ENCODE measurements at regions not wholly inside any gene's neighbourhood (a gene's known extent, or its start where the extent isn't known, plus 50 kb on each side); places are given as distances from the start of the nearest gene placed in this dataset.

- Histone ChIP-seq H3K4me1 (no peaks in the 10 kb centered on the region), H3K9ac (ENCODE audit: low read depth in 2 of 2, low read length in 2 of 2) (no peak overlapping the region), H3K27me3 (no peaks in the 10 kb centered on the region), H3K27ac (no peak overlapping the region), H3K4me3 (no peak overlapping the region), H3K9me3 (no peaks in the 10 kb centered on the region), H3K36me3 (no peaks in the 10 kb centered on the region)
- intact Hi-C loops (cut with DNase I): no loop called here
- TF ChIP-seq, protein P1, sequence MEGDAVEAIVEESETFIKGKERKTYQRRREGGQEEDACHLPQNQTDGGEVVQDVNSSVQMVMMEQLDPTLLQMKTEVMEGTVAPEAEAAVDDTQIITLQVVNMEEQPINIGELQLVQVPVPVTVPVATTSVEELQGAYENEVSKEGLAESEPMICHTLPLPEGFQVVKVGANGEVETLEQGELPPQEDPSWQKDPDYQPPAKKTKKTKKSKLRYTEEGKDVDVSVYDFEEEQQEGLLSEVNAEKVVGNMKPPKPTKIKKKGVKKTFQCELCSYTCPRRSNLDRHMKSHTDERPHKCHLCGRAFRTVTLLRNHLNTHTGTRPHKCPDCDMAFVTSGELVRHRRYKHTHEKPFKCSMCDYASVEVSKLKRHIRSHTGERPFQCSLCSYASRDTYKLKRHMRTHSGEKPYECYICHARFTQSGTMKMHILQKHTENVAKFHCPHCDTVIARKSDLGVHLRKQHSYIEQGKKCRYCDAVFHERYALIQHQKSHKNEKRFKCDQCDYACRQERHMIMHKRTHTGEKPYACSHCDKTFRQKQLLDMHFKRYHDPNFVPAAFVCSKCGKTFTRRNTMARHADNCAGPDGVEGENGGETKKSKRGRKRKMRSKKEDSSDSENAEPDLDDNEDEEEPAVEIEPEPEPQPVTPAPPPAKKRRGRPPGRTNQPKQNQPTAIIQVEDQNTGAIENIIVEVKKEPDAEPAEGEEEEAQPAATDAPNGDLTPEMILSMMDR (IDR thresholded peaks at IDR 0.05): no peak
- no peak for DNase-seq
Measured at GRCh38 chr6:55034752-55035151, 139.6 kb upstream of the HCRTR2 start.

DNA sequence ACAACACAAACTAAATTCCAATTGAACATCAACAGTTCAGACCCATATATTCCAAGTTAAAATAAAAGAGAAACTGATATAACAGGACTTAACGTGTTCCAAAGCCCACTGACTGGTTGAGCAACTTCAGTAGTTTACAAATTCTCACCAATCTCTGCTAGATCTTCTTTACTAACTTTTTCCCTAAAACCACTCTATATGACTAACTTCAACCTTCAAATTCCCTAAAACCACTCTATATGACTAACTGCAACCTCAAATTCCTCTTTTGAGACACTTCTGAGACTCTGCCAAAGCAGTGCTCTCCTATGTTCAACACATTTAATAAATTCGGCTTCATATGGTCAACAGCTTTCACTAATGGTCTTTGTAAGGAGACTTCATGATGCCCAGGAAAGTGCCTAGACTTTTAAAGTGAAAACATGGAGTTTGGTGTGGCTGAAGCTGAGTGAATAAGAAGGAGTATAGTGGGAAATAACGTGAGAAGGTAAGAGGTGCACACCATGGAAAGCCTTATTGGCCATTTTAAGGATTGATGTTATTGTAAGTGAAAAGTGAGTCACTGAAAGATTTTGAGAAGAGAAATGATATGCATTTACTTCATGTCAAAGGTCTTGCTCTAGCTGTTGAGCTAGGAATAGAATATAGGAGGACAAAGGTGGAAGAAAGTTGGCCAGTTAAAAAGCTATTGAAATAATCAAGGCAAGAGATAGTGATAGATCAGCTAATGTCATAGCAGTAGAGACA lies 134.0 kb upstream of the HCRTR2 start:
- Histone ChIP-seq H3K9me3 (no peaks in the 10 kb centered on the region), H3K9ac (ENCODE audit: low read depth in 2 of 2, low read length in 2 of 2) (no peak overlapping the region), H3K36me3 (no peaks in the 10 kb centered on the region), H3K4me3 (no peak overlapping the region), H3K4me1 (no peaks in the 10 kb centered on the region), H3K27ac (no peak overlapping the region), H3K27me3 (no peaks in the 10 kb centered on the region)
- DNase-seq: no peak
- intact Hi-C loops (cut with DNase I): no loop called here
- TF ChIP-seq, protein P1 (IDR thresholded peaks at IDR 0.05): no peak

DNA sequence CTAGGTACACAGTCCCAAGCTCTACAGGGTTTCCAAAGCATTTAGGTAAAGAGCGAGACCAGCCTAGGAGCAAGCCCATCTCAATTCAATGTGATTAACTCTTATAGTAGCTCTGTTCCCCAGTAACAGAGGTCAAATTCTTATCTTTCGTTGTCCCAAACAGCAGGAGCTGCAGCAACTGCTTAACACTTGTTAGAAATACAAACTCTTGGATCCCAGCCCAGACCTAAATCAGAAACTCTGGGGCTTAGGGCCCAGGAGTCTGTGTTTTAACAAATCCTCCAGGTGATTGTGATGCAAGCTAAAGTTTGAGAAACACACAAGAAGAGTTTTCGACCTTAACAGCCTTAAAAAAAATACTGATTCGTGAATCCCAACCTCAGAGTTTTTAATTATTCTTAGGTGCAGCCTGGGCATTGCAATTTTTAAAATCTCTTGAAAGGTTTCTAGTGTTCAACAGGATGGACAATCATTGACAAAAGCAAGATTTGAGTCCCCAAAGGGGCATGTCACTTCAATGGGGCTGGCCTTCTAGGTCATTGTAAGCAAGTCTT lies 127.4 kb upstream of the HCRTR2 start:
- Histone ChIP-seq H3K9ac (ENCODE audit: low read depth in 2 of 2, low read length in 2 of 2) (no peak overlapping the region), H3K4me1 (no peaks in the 10 kb centered on the region), H3K36me3 (no peaks in the 10 kb centered on the region), H3K4me3 (no peak overlapping the region), H3K27ac (no peak overlapping the region), H3K9me3 (no peaks in the 10 kb centered on the region), H3K27me3 (no peaks in the 10 kb centered on the region)
- TF ChIP-seq, protein P1 (IDR thresholded peaks at IDR 0.05): no peak
- intact Hi-C loops (cut with DNase I): no loop called here
- no peak for DNase-seq

GRCh38 chr6:55047451-55048044 lies 126.8 kb upstream of the HCRTR2 start:
- no peak overlapping the region for H3K4me3 ChIP-seq
- no peak overlapping the region for H3K9ac ChIP-seq (ENCODE audit: low read depth in 2 of 2, low read length in 2 of 2)
- intact Hi-C loops (cut with DNase I): no loop called here
- no peaks in the 10 kb centered on the region for H3K27me3 ChIP-seq
- no peak for DNase-seq
- no peaks in the 10 kb centered on the region for H3K4me1 ChIP-seq
- H3K27ac ChIP-seq: no peak overlapping the region
- TF ChIP-seq, protein P1 (IDR thresholded peaks at IDR 0.05): no peak
- H3K36me3 ChIP-seq: no peaks in the 10 kb centered on the region
- H3K9me3 ChIP-seq: no peaks in the 10 kb centered on the region

- intact Hi-C loops (cut with DNase I): no loop called here
- DNase-seq: no peak
- TF ChIP-seq, protein P1 (IDR thresholded peaks at IDR 0.05): no peak
Measured at GRCh38 chr6:55049866-55050265, 124.4 kb upstream of the HCRTR2 start.

More at GRCh38 chr6:55049866-55050265, 124.4 kb upstream of the HCRTR2 start:
- no peaks in the 10 kb centered on the region for H3K4me1 ChIP-seq
- H3K36me3 ChIP-seq: no peaks in the 10 kb centered on the region
- H3K9ac ChIP-seq (ENCODE audit: low read depth in 2 of 2, low read length in 2 of 2): no peak overlapping the region
- H3K27me3 ChIP-seq: no peaks in the 10 kb centered on the region
- no peaks in the 10 kb centered on the region for H3K9me3 ChIP-seq
- no peak overlapping the region for H3K4me3 ChIP-seq
- no peak overlapping the region for H3K27ac ChIP-seq

Measured in colonic mucosa (tissue), 4 donors.